Cardiac fibroblast (primary cell): ENCODE measurements at regions not wholly inside any gene's neighbourhood (a gene's known extent, or its start where the extent isn't known, plus 50 kb on each side); places are given as distances from the start of the nearest gene placed in this dataset.

Experiments
- DNase-seq, 2 donors: peaks; one replicate each; pipeline versions ENCODE4 v3.0.0 to v3.0.0-alpha.2; 2010; ENCODE audit warnings: low read depth in 2 of 2
- H3K4me3 ChIP-seq, 2 donors: replicated peaks in 1 of 2; 1 replicate in 1 of 2; 2 replicates in 1 of 2; pipeline ENCODE4 v1.5.1; 2011; ENCODE audit warnings: low read depth in 2 of 2, low read length in 2 of 2, mild to moderate bottlenecking in 2 of 2, moderate library complexity in 1 of 2
- TF ChIP-seq, protein P1 (sequence below): IDR thresholded peaks from one replicate; pipeline ENCODE4 v1.5.1; 2011; ENCODE audit warnings: low read depth, mild to moderate bottlenecking, low read length, inconsistent platforms

- TF ChIP-seq, protein P1, sequence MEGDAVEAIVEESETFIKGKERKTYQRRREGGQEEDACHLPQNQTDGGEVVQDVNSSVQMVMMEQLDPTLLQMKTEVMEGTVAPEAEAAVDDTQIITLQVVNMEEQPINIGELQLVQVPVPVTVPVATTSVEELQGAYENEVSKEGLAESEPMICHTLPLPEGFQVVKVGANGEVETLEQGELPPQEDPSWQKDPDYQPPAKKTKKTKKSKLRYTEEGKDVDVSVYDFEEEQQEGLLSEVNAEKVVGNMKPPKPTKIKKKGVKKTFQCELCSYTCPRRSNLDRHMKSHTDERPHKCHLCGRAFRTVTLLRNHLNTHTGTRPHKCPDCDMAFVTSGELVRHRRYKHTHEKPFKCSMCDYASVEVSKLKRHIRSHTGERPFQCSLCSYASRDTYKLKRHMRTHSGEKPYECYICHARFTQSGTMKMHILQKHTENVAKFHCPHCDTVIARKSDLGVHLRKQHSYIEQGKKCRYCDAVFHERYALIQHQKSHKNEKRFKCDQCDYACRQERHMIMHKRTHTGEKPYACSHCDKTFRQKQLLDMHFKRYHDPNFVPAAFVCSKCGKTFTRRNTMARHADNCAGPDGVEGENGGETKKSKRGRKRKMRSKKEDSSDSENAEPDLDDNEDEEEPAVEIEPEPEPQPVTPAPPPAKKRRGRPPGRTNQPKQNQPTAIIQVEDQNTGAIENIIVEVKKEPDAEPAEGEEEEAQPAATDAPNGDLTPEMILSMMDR: no peak
- H3K4me3 ChIP-seq: no peak overlapping the region
- no peak for DNase-seq
These were observed 895.2 kb upstream of the TSPY4 start for GRCh38 chrY:8442097-8442496.

DNA sequence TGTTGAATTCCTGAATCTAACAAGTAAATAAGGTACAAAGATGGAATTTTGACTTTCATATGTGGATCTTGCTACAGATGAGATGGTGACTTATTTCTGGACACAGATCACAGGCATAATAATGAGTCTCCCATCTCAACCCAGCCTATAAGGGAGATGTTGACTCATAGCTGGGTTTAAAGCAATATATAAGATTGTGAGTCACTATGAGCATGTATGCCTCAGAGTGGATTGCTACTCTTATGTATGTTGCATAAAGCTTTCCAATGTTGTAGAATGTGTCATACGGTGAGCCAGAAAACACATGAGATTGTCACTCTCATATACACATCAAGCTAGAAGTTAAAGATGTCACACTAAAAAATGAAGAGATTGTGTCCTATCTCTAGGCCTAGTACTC, 884.3 kb upstream of the TSPY4 start:
- no peak for DNase-seq
- H3K4me3 ChIP-seq: no peak overlapping the region
- TF ChIP-seq, protein P1: no peak

- H3K4me3 ChIP-seq: no peak overlapping the region
- no peak for DNase-seq
- TF ChIP-seq, protein P1: no peak
These were observed 870.5 kb upstream of the TSPY4 start for GRCh38 chrY:8466813-8467212.

DNA sequence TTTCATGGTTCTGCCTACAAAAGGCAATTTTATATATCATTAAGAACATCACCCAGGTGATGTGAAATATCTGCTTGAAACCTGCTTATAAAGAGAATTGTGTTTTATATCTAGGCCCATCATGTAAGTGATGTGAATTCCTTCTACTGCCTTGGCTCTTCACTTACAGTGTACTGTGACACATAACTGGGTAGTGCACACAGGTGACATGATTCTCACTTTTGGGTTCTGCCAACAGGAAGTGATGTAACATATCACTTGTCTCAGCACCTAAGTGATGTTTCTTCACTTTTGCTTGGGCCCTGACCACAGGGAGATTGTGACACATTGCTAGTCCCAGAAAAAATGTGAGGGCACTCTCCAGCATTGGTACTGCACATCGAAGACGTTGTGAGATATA, 867.0 kb upstream of the TSPY4 start:
- no peak for DNase-seq
- TF ChIP-seq, protein P1: no peak
- H3K4me3 ChIP-seq: no peak overlapping the region

DNA sequence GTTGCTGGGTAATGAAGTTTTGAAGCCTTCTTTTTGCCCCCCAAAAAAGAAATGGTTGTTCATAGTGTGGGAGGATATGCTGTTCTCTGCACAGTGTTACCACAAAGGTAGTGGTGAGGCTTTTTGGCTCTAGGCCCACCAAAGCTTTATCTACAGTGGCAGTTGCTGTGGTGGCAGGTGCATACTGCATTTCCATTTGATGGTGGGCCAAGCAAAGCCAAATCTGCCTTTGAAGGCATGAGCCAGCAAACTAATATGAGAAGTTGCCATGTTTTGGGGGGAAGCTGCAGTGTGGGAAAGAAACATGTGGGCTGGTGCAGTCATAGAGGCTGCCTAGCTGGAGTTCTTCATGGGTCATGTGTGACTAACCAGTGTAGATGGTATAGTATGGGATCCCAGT, 858.1 kb upstream of the TSPY4 start:
- TF ChIP-seq, protein P1: no peak
- DNase-seq: no peak

DNA sequence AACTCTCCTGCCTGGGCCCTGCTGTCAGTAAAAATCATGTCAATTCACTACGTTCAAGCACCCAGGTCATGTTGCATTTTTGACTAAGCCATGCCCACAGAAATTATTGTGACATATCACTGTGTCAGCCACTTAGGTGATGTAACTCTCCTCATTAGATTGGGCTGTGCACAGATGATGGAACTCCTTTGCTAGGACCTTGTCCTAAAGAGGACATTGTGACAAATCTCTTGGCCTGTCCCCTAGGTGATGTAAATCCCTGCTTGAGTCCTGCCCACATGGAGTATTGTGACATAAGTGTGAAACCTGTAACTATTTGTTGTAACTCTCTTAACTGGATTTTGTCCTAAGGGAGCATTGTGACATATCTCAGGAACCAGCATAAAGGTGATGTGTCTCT, 848.3 kb upstream of the TSPY4 start:
- TF ChIP-seq, protein P1: no peak
- DNase-seq: no peak
- no peak overlapping the region for H3K4me3 ChIP-seq

More for the DNA sequence above, 858.1 kb upstream of the TSPY4 start:
- H3K4me3 ChIP-seq: no peak overlapping the region

GRCh38 chrY:8489880-8490630, 847.2 kb upstream of the TSPY4 start:
- no peak for DNase-seq
- H3K4me3 ChIP-seq: no peak overlapping the region
- TF ChIP-seq, protein P1: no peak
